Natural killer cell (primary cell): ENCODE measurements at regions not wholly inside any gene's neighbourhood (a gene's known extent, or its start where the extent isn't known, plus 50 kb on each side); places are given as distances from the start of the nearest gene placed in this dataset.

Source experiments
- ATAC-seq, 3 donors: fragments of 150-1000 bp in 2 of 3; fragments of 200-7000 bp in 1 of 3; cut with Tn5 transposase; 1 replicate in 1 of 3; 2 replicates in 2 of 3; pipeline ENCODE4 v1.10.0; 2021; ENCODE audit warnings: mild to moderate bottlenecking in 2 of 3, moderate library complexity in 2 of 3
- DNase-seq, 2 donors: peaks; one replicate each; pipeline versions ENCODE4 v3.0.0 to v3.0.0-alpha.2; 2013 to 2021; ENCODE audit warnings: mixed read lengths in 1 of 2
- H3K27ac ChIP-seq: one replicate; pipeline ENCODE4 v1.5.1; 2013; ENCODE audit warnings: mild to moderate bottlenecking, low read length
- H3K27me3 ChIP-seq: one replicate; pipeline ENCODE4 v1.6.1; 2013; ENCODE audit warnings: low read length; ENCODE audit not compliant: control insufficient read depth, insufficient read depth
- H3K36me3 ChIP-seq: one replicate; pipeline ENCODE4 v1.6.1; 2013; ENCODE audit warnings: low read length; ENCODE audit not compliant: control insufficient read depth, insufficient read depth
- H3K4me1 ChIP-seq: one replicate; pipeline ENCODE4 v1.6.1; 2013; ENCODE audit warnings: low read length; ENCODE audit not compliant: control insufficient read depth, insufficient read depth
- H3K4me3 ChIP-seq: one replicate; pipeline ENCODE4 v1.5.1; 2013; ENCODE audit warnings: low read length
- H3K9me3 ChIP-seq: one replicate; pipeline ENCODE4 v1.6.1; 2013; ENCODE audit warnings: low read length; ENCODE audit not compliant: control insufficient read depth, insufficient read depth
- H3K27ac Mint-ChIP-seq, 2 donors: one replicate each; pipeline ENCODE4 v1.8.0; 2022; ENCODE audit warnings: mild to moderate bottlenecking in 2 of 2, mixed read lengths in 2 of 2, moderate library complexity in 1 of 2
- H3K27me3 Mint-ChIP-seq, 2 donors: one replicate each; pipeline ENCODE4 v1.8.0; 2022; ENCODE audit warnings: low read depth in 2 of 2, mixed read lengths in 2 of 2
- H3K36me3 Mint-ChIP-seq: one replicate; pipeline ENCODE4 v1.8.0; 2022; ENCODE audit warnings: mixed read lengths
- H3K4me1 Mint-ChIP-seq, 2 donors: one replicate each; pipeline ENCODE4 v1.8.0; 2022; ENCODE audit warnings: mixed read lengths in 2 of 2
- H3K4me3 Mint-ChIP-seq: one replicate; pipeline ENCODE4 v1.8.0; 2022; ENCODE audit warnings: mild to moderate bottlenecking, moderate library complexity, mixed read lengths
- H3K9me3 Mint-ChIP-seq, 2 donors: one replicate each; pipeline ENCODE4 v1.8.0; 2022; ENCODE audit warnings: mixed read lengths in 2 of 2
- CTCF ChIP-seq: fragments of 200-600 bp; IDR thresholded peaks from one replicate; pipeline ENCODE4 v1.8.0; 2022; ENCODE audit warnings: antibody characterized with exemption
- WGBS: methylation state at CpG from one replicate; pipeline ENCODE4 v1.1.7; 2013; ENCODE audit warnings: missing lambda C conversion rate; ENCODE audit not compliant: insufficient coverage; 5-methylcytosine and 5-hydroxymethylcytosine counted together
- intact Hi-C: fragments of 100-400 bp; cut with micrococcal nuclease; formaldehyde crosslinking; loops from one replicate; pipeline ENCODE4 v1.14.2; 2022

GRCh38 chr13:79811170-79811569 lies 330.2 kb downstream of the NDFIP2 start:
- H3K4me3 Mint-ChIP-seq: no peak overlapping the region
- peaks cover 0 to 2% of the 10 kb centered on the region in 2 donors for H3K9me3 Mint-ChIP-seq
- Histone ChIP-seq H3K4me1 (peaks cover 5% of the 10 kb centered on the region), H3K36me3 (no peaks in the 10 kb centered on the region), H3K27me3 (no peaks in the 10 kb centered on the region), H3K9me3 (no peaks in the 10 kb centered on the region), H3K27ac (no peak overlapping the region), H3K4me3 (no peak overlapping the region)
- H3K27ac Mint-ChIP-seq: no peak overlapping the region
- H3K36me3 Mint-ChIP-seq: no peaks in the 10 kb centered on the region
- DNase-seq (no peak), ATAC-seq (no peak)
- H3K4me1 Mint-ChIP-seq: peaks cover 9 to 12% of the 10 kb centered on the region in 2 donors
- no peak for TF ChIP-seq CTCF
- intact Hi-C loops: no loop called here
- H3K27me3 Mint-ChIP-seq: peaks cover 0 to 2% of the 10 kb centered on the region in 2 donors
- WGBS: no CpG with 5 or more reads among the region's 2 CpGs

- peaks cover 9 to 12% of the 10 kb centered on the region in 2 donors for H3K4me1 Mint-ChIP-seq
- WGBS: 70% methylated on average over 2 of the region's 4 CpGs
- H3K27ac Mint-ChIP-seq: no peak overlapping the region
- H3K4me3 Mint-ChIP-seq: no peak overlapping the region
- no peak for DNase-seq
- no peaks in the 10 kb centered on the region for H3K36me3 Mint-ChIP-seq
- no peak for TF ChIP-seq CTCF
- no peak for ATAC-seq
- H3K9me3 Mint-ChIP-seq: peaks cover 0 to 2% of the 10 kb centered on the region in 2 donors
- no peaks in the 10 kb centered on the region for H3K9me3 ChIP-seq
- peaks cover 5% of the 10 kb centered on the region for H3K4me1 ChIP-seq
- no peaks in the 10 kb centered on the region for H3K36me3 ChIP-seq
- H3K27me3 Mint-ChIP-seq: peaks cover 0 to 2% of the 10 kb centered on the region in 2 donors
- intact Hi-C loops: no loop called here
- no peak overlapping the region for H3K4me3 ChIP-seq
- no peak overlapping the region for H3K27ac ChIP-seq
- no peaks in the 10 kb centered on the region for H3K27me3 ChIP-seq
These were observed 329.7 kb downstream of the NDFIP2 start for GRCh38 chr13:79810669-79811068.

GRCh38 chr13:79810018-79810417 lies 329.1 kb downstream of the NDFIP2 start:
- Histone ChIP-seq H3K27me3 (no peaks in the 10 kb centered on the region), H3K4me1 (peaks cover 5% of the 10 kb centered on the region), H3K4me3 (no peak overlapping the region), H3K9me3 (no peaks in the 10 kb centered on the region), H3K27ac (no peak overlapping the region), H3K36me3 (no peaks in the 10 kb centered on the region)
- ATAC-seq: no peak
- DNase-seq: no peak
- intact Hi-C loops: no loop called here
- Mint-ChIP-seq H3K27me3 (no peaks in the 10 kb centered on the region), H3K4me1 (peaks cover 9 to 12% of the 10 kb centered on the region in 2 donors), H3K27ac (no peak overlapping the region), H3K36me3 (no peaks in the 10 kb centered on the region), H3K4me3 (no peak overlapping the region), H3K9me3 (peaks cover 0 to under 1% of the 10 kb centered on the region in 2 donors)
- WGBS: 87% methylated on average over 5 of the region's 5 CpGs
- TF ChIP-seq CTCF: no peak

GRCh38 chr13:79808475-79808874 lies 327.5 kb downstream of the NDFIP2 start:
- ATAC-seq: no peak
- H3K27ac Mint-ChIP-seq: no peak overlapping the region

More at GRCh38 chr13:79808475-79808874, 327.5 kb downstream of the NDFIP2 start:
- Mint-ChIP-seq H3K9me3 (no peaks in the 10 kb centered on the region), H3K4me3 (no peak overlapping the region), H3K36me3 (no peaks in the 10 kb centered on the region), H3K4me1 (peaks cover 19 to 21% of the 10 kb centered on the region in 2 donors), H3K27me3 (no peaks in the 10 kb centered on the region)
- H3K4me1 ChIP-seq: peaks cover 7% of the 10 kb centered on the region
- TF ChIP-seq CTCF: no peak
- no peaks in the 10 kb centered on the region for H3K27me3 ChIP-seq
- H3K4me3 ChIP-seq: no peak overlapping the region
- H3K9me3 ChIP-seq: no peaks in the 10 kb centered on the region
- DNase-seq: no peak
- H3K27ac ChIP-seq: no peak overlapping the region
- WGBS: 78% methylated on average over 3 of the region's 3 CpGs
- intact Hi-C loops: no loop called here
- H3K36me3 ChIP-seq: no peaks in the 10 kb centered on the region
